SIG-M5 (cell line): ENCODE measurements at regions not wholly inside any gene's neighbourhood (a gene's known extent, or its start where the extent isn't known, plus 50 kb on each side); places are given as distances from the start of the nearest gene placed in this dataset.
"Not testable (repeated sequence)": the region's sequence is repeated elsewhere in the genome, so short reads cannot be mapped to it uniquely, and the experiment has no call there.

ENCODE experiments used
- DNase-seq: peaks from one replicate; lab custom pipeline; 2025; lab: John Stamatoyannopoulos, UW

DNA sequence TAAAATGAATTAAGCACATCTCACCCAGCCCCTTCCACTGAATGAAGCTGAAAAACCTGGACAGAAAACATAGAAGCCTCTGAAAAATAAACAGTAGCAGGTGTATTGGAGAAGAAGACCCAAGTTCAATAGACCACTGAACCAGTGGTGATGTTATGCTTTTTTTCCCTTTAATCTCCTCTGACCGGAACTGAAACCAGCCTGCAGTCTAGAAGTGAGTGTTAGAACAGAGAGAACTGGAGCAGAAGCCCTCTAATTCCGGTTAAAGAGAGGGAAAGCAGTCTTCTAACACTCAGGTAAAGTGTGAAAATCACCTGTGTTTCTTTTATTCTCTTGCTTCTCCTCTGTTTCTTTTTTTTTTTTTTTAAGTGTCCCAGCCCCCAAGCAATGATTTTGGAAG lies 83.5 kb upstream of the CCL21 start:
- DNase-seq: no peak

DNA sequence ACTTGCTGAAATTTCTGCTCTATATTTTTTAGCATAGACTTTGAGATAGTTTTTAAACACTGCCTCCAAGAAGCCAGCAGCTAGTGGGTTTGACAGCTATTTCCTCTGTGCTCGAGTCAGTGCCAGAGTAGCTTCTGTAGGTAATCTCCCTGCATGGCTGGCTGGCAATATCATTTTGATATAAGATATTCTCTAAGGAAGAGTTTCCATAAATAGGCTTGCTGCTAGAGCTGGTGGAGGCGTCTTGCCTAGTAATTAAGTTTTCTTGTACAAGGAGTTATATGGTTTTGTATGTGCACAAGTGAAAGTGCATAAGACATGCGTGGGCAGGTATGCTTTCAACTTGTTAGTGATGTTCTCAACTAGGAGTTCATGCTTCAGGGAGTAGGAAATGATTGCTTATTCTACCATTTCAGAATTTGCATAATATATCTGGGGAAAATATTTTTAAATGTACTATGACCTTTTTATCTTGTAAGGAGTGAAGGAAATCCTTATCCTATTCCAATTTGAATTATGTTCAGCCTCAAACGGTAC lies 74.1 kb upstream of the CCL21 start:
- no peak for DNase-seq

DNA sequence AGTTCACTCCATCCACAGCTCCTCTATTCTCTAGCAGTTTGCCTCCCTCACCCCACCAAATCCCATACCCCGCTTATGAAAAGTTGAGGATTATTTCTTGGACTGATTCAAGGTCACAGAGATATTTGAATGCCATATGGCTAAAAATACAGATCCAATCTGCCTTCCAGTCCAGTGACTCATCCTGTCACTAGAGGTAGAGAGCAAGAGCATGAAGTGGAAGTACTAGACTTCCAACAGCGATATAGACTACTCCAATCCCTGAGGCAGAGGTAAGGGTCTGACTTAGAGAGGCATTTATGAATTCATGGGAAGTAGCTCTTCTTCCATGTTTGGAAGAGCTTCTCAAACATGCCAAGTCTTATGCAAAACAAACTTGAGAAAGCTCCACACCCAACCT lies 72.4 kb upstream of the CCL21 start:
- no peak for DNase-seq

- DNase-seq: peak; percentile 19
Observed at GRCh38 chr9:34777666-34778065, 67.7 kb upstream of the CCL21 start.

GRCh38 chr9:34773955-34774354 lies 64.0 kb upstream of the CCL21 start:
- DNase-seq: no peak

DNA sequence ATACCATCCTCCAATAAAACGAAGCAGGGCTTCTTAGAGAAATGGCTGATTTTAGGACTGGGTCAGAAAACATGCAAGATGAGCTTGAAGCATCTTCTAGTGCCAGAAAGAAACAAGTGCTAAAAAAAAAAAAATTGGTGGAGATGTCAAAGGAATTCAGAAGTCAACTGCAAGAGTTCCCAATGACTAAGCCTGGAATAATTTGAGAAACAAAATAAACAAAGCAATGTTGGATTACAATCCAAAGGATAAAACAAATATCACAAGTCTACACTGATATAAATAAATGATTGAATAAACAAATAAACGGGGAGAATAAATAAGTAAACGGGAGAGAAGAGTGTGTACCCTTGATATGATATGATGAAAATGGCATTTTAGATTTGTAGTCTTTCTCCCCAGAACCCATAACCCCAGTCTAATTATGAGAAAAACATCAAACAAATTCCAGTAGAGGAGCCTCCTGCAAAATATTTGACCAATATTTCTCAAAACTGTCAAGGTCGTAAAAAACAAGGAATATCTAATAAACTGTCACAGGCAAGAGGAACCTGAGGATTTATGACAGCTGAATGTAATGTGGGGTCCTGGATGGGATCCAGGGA lies 63.5 kb upstream of the CCL21 start:
- no peak for DNase-seq

DNA sequence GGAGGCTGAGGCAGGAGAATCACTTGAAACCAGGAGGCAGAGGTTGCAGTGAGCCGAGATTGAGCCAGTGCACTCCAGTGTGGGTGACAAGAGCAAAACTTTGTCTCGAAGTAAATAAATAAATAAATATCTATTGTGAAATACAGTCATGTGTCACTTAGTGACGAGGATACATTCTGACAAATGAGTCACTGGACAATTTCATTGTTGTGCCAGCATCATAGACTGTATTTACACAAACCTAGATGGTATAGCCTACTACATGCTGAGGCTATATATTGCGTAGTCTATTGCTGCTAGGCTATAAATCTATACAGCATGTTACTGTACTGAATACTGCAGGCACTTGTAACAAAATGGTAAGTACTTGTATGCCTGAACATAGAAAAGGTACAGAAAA lies 61.1 kb upstream of the CCL21 start:
- no peak for DNase-seq

GRCh38 chr9:34767087-34767486 lies 57.2 kb upstream of the CCL21 start:
- DNase-seq: not testable (repeated sequence)

- not testable (repeated sequence) for DNase-seq
Observed at GRCh38 chr9:34760196-34761040, 50.5 kb upstream of the CCL21 start.
